HG03442 (cell line): ENCODE measurements at regions not wholly inside any gene's neighbourhood (a gene's known extent, or its start where the extent isn't known, plus 50 kb on each side); places are given as distances from the start of the nearest gene placed in this dataset.

ENCODE experiments used
- ATAC-seq: cut with Tn5 transposase; IDR thresholded peaks from one replicate; pipeline ENCODE4 v1.9.1; 2021; ENCODE audit warnings: mild to moderate bottlenecking, moderate library complexity; ENCODE audit not compliant: unreplicated experiment

- no peak for ATAC-seq
These were observed 868.9 kb downstream of the EPHA7 start for GRCh38 chr6:92550501-92550900.

DNA sequence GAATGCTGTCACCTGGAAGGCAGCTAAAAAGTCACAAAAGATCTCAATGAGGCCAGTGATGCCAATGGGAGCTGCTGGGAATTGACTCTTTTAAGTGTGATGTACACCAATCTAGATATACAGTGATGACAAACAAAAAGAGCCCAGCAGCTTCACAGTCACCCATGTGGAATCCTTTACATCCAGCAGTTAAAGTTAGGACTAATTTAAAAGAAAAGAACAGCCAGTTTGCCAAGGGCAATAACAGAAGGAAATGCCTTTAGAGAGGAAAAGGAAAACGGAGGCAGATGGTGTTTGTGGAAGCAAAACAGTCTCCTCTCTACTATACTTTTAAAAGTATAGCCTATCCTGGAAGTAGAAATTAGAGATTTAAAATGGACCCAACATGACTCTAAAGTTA lies 873.5 kb downstream of the EPHA7 start:
- ATAC-seq: no peak

- ATAC-seq: no peak
These were observed 877.8 kb downstream of the EPHA7 start for GRCh38 chr6:92541448-92542060.

DNA sequence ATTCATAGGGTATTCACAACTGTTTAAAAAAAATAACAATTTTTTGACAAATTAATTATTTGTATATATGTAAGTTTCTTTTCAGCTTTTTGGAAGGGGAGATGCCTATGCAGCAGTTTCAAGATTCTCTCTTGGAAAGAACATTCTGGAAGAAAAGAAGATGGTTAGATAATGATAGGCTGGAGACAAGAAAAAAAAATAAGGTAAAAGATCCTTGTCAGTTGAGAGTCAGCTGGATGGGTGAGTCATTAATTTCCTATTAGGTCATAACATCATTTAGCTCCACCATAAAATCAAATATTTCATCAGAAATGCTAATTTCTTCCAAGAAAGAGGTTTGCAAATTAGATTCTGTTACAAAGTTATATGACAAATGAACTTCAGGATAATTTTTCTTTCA lies 880.4 kb downstream of the EPHA7 start:
- no peak for ATAC-seq

GRCh38 chr6:92538275-92538674 lies 881.1 kb downstream of the EPHA7 start:
- ATAC-seq: no peak

- ATAC-seq: no peak
These were observed 885.2 kb downstream of the EPHA7 start for GRCh38 chr6:92534109-92534508.

DNA sequence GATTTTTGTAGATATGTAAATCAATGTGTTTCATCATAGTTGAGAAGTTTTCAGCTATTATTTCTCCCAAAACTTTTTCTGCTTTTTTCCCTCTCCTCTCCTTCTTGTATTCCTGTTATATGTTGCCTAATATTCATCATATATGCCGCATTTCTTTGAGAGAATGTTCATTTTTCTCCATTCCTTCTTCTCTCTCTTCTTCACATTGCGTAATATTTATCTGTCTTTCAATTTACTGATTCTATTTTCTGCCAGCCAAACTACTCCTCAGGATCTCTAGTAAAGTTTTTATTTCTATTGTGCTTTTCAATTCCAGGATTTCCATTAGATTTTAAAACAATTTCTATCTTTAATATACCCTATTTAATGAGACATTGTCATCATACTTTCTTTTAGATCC lies 896.8 kb downstream of the EPHA7 start:
- no peak for ATAC-seq

DNA sequence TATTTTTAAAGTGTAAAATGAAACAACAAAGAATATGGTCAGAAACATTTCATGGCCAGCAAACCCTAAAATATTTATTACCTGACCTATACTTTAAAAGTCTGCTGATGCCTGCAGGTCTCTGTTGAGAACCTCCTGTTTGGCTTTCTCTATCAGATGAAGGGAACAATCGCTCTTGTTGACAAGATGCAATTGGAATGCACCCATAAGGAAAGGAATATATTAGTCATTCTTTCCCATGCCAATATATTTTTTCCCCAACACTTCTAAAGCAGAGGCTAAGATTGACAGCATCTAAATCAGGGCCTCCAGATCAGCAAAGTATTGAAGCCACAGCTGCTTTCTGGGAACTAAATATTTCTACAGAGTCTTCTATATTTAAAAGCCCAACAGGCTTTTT lies 897.8 kb downstream of the EPHA7 start:
- no peak for ATAC-seq

GRCh38 chr6:92510137-92510536 lies 909.2 kb downstream of the EPHA7 start:
- ATAC-seq: no peak

GRCh38 chr6:92507552-92507951 lies 911.8 kb downstream of the EPHA7 start:
- no peak for ATAC-seq

GRCh38 chr6:92504509-92504908 lies 914.9 kb downstream of the EPHA7 start:
- no peak for ATAC-seq

DNA sequence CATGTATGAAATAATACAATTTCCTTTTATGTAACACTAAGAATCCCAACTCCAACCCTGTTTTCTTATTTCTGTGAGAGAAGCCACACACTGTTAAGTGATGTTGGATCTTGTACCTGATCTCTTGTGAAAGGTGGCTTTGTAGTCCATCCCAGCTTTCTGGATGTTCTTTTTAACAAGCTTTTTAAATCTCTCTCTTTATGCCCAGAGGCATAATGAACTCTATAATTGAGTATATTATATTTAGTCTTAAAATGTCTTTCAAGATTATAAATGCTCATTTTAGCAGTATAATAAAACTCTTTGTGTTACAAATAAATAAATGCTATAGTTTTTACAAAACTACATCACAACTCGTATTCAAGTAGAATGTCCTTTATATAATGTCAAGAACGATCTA lies 922.1 kb downstream of the EPHA7 start:
- no peak for ATAC-seq

GRCh38 chr6:92496527-92496926 lies 922.8 kb downstream of the EPHA7 start:
- ATAC-seq: no peak

DNA sequence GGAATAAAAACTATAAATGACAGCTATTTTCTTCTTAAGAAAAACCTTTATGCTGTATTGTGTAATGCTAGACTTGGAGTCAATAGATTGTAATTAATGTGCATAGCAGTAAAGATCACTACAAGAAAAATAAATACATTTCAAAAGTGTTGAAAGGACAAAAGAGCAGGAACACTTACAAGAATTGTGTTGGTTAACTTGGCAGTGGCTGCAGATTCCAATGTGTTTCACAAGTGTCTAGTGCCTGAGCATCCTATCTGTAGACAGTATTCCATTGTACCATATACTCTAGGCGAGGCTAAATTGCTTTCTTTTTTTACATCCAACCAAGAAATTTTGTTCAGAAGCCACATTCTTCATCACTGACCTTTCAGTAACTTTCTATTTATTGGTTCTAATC lies 924.1 kb downstream of the EPHA7 start:
- no peak for ATAC-seq

DNA sequence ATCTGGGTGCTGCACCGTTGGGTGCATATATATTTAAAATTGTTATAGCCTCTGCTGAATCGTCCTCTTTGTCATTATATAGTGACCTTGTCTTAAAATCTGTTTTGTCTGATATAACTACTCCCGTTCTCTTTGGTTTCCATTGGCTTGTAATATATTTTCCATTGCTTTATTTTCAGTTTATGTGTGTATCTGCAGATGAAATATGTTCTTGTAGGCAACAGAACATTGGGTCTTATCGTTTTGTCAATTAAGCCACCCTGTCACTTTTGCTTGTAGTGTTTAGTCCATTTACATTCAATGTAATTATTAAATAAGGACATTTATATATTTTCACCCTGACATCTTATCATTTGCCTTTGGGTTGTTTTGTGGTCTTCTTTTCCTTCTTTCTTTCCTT lies 933.9 kb downstream of the EPHA7 start:
- ATAC-seq: no peak

DNA sequence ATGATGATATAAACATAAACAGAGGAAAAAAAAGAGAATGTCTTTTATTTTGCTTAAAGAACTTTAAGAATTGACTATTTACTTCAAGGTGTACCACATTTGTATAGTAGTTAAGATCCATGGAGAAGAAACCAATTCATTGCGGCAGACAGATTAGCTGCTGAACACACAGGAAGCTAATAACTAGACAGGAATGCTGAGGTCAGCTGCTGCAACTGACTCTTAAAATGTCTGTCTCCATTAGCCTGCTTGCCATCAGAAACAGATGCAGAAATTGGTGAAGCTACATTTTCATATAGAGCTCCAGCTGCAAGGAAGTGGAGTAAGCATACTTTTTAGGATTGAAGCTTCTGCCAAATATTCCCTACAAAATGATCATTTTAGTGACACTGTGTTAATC lies 939.5 kb downstream of the EPHA7 start:
- no peak for ATAC-seq

GRCh38 chr6:92473056-92473455 lies 946.3 kb downstream of the EPHA7 start:
- ATAC-seq: no peak

GRCh38 chr6:92469186-92469828 lies 950.1 kb downstream of the EPHA7 start:
- ATAC-seq: no peak

DNA sequence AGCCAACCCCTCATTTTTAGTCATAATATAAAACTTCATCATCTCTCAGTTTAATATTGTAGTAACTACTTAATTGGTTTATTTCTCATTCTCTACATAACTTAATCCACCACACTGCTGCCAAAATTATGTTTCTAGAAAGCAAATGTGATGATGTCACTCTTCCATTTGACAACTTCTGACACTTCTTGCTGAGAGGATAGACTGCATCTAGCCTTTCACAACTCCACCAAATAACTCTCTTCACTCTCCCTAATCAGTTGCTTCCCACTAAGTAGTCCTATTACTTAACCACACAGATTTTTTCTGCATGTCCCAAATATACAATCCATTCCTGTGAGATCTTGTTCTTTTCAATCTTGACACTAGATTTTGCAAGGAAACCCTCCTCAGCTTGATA lies 951.3 kb downstream of the EPHA7 start:
- no peak for ATAC-seq

GRCh38 chr6:92460133-92460532 lies 959.2 kb downstream of the EPHA7 start:
- no peak for ATAC-seq

DNA sequence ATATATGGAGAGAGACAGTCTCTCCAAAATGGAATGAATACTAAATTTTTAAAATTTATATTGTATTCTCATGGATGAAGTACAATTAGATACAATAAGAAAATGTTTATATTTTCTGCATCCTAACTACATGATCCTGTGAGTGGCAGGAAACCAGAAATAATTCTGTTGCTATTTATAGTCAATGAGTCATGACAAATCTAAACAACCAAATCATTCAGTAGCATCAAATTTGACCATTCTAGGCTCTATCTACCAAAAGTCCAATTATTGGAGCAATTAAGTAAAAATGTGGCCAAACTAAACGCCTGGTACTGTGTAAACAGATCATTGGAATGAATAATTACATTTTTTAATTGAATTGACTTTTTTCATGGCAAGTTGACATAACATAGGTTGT lies 959.8 kb downstream of the EPHA7 start:
- no peak for ATAC-seq

GRCh38 chr6:92446052-92446451 lies 973.3 kb downstream of the EPHA7 start:
- no peak for ATAC-seq

GRCh38 chr6:92433911-92434310 lies 985.4 kb downstream of the EPHA7 start:
- no peak for ATAC-seq
